CD4-positive, CD25-positive, alpha-beta regulatory T cell (primary cell): ENCODE measurements at regions not wholly inside any gene's neighbourhood (a gene's known extent, or its start where the extent isn't known, plus 50 kb on each side); places are given as distances from the start of the nearest gene placed in this dataset.

Experiments
- ATAC-seq, 2 donors: fragments of 150-1000 bp; cut with Tn5 transposase; one replicate each; pipeline ENCODE4 v1.10.0; 2021; ENCODE audit warnings: low read depth in 2 of 2, moderate number of reproducible peaks in 2 of 2, moderate library complexity in 1 of 2
- DNase-seq, 3 donors: peaks; one replicate each; pipeline versions ENCODE4 v3.0.0 to v3.0.0-alpha.2; 2012 to 2022; ENCODE audit warnings: mixed read lengths in 1 of 3
- H3K27ac ChIP-seq: one replicate; pipeline ENCODE4 v1.7.0; 2013; ENCODE audit warnings: mild to moderate bottlenecking, low read length; ENCODE audit not compliant: insufficient read depth, poor library complexity, severe bottlenecking
- H3K27me3 ChIP-seq: one replicate; pipeline ENCODE4 v1.7.0; 2013; ENCODE audit warnings: low read length; ENCODE audit not compliant: control insufficient read depth, insufficient read depth
- H3K36me3 ChIP-seq: one replicate; pipeline ENCODE4 v1.7.0; 2013; ENCODE audit warnings: mild to moderate bottlenecking, low read length, moderate library complexity; ENCODE audit not compliant: control insufficient read depth, insufficient read depth
- H3K4me1 ChIP-seq: 2 replicates; pipeline ENCODE4 v1.7.0; 2013; ENCODE audit warnings: mild to moderate bottlenecking, low read length; ENCODE audit not compliant: insufficient read depth, control insufficient read depth, poor library complexity, severe bottlenecking
- H3K4me3 ChIP-seq: one replicate; pipeline ENCODE4 v1.7.0; 2013; ENCODE audit warnings: low read depth, mild to moderate bottlenecking, low read length, moderate library complexity
- H3K9me3 ChIP-seq, 2 experiments: 1 replicate in 1 of 2; 2 replicates in 1 of 2; pipeline ENCODE4 v1.7.0; 2013; ENCODE audit warnings: low read length in 2 of 2, mild to moderate bottlenecking in 1 of 2, moderate library complexity in 1 of 2; ENCODE audit not compliant: control insufficient read depth in 2 of 2
- H3K27ac Mint-ChIP-seq, 3 donors: one replicate each; pipeline ENCODE4 v1.8.0; 2020 to 2022; ENCODE audit warnings: mild to moderate bottlenecking in 3 of 3, mixed read lengths in 3 of 3, moderate library complexity in 2 of 3
- H3K27me3 Mint-ChIP-seq: one replicate; pipeline ENCODE4 v1.8.0; 2022; ENCODE audit warnings: mild to moderate bottlenecking, mixed read lengths
- H3K36me3 Mint-ChIP-seq: one replicate; pipeline ENCODE4 v1.8.0; 2020; ENCODE audit warnings: mixed read lengths
- H3K4me1 Mint-ChIP-seq, 4 donors: one replicate each; pipeline ENCODE4 v1.8.0; 2020 to 2022; ENCODE audit warnings: mixed read lengths in 4 of 4, mild to moderate bottlenecking in 1 of 4
- H3K4me3 Mint-ChIP-seq, 4 donors: one replicate each; pipeline ENCODE4 v1.8.0; 2020 to 2022; ENCODE audit warnings: mild to moderate bottlenecking in 4 of 4, mixed read lengths in 4 of 4, moderate library complexity in 3 of 4
- H3K9me3 Mint-ChIP-seq, 7 donors: one replicate each; pipeline ENCODE4 v1.8.0; 2020 to 2022; ENCODE audit warnings: mixed read lengths in 7 of 7, mild to moderate bottlenecking in 3 of 7, moderate library complexity in 2 of 7

DNA sequence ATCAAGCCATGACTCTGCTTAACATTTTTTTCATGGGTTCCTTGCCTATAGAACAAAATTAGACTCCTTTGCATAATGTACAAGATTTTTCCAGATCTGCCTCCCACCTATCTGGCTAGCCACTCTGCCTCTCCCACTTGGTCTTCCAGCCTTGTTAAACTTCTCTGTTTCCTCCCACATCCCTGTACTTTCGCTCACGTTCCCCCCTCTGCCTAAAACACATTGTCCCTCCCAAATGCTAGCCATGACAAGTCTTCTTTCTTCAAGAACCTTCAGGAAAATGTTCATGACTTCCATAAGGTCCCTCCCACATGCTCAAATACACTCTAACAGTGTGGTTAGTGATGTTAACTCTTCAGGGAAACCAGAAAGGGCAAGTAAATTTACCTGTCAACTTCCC lies 214.6 kb downstream of the ADGRA3 start:
- Mint-ChIP-seq H3K9me3 (peaks cover 3 to 33% (median 9%) of the 10 kb centered on the region in 7 donors), H3K4me1 (no peaks in the 10 kb centered on the region)
- ATAC-seq: no peak

GRCh38 chr4:22299678-22300077 lies 216.2 kb downstream of the ADGRA3 start:
- Mint-ChIP-seq H3K27me3 (no peaks in the 10 kb centered on the region), H3K36me3 (no peaks in the 10 kb centered on the region)
- ATAC-seq: no peak

More for the DNA sequence above, 214.6 kb downstream of the ADGRA3 start:
- H3K27me3 ChIP-seq: no peaks in the 10 kb centered on the region
- Mint-ChIP-seq H3K27ac (no peak overlapping the region), H3K4me3 (no peak overlapping the region), H3K27me3 (no peaks in the 10 kb centered on the region), H3K36me3 (no peaks in the 10 kb centered on the region)
- no peak for DNase-seq
- H3K4me1 ChIP-seq: no peaks in the 10 kb centered on the region
- H3K4me3 ChIP-seq: no peak overlapping the region
- H3K9me3 ChIP-seq: peaks cover 0 to 5% of the 10 kb centered on the region in 2 experiments
- no peaks in the 10 kb centered on the region for H3K36me3 ChIP-seq
- H3K27ac ChIP-seq: no peak overlapping the region

DNA sequence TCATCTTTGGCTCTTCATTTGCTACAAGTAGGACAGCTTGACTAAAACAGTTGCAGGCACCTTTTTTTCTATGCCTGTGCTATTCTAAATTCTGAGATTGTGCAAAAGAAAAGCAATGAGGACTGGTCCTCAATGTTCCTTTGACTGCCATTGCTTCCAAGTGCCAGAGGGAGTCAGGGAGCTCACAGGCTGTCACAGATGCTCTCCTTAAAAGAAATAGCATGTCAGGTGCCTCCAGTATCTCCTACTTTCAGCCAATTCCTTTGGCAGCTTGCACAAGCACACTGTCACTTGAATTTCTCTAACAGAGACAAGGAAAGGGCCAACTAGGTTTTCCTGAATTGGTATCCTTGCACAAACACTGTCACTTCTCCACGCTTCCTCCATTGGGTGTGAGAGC lies 228.2 kb downstream of the ADGRA3 start:
- Histone ChIP-seq H3K36me3 (no peaks in the 10 kb centered on the region), H3K9me3 (peaks cover 0 to 10% of the 10 kb centered on the region in 2 experiments), H3K4me3 (no peak overlapping the region), H3K27ac (no peak overlapping the region), H3K27me3 (no peaks in the 10 kb centered on the region), H3K4me1 (no peaks in the 10 kb centered on the region)
- no peak overlapping the region for H3K4me3 Mint-ChIP-seq
- H3K27me3 Mint-ChIP-seq: no peaks in the 10 kb centered on the region
- H3K9me3 Mint-ChIP-seq: peaks cover 0 to 28% (median 6%) of the 10 kb centered on the region in 7 donors
- no peaks in the 10 kb centered on the region for H3K36me3 Mint-ChIP-seq
- H3K27ac Mint-ChIP-seq: no peak overlapping the region
- ATAC-seq (no peak), DNase-seq (no peak)
- H3K4me1 Mint-ChIP-seq: no peaks in the 10 kb centered on the region

More at GRCh38 chr4:22299678-22300077, 216.2 kb downstream of the ADGRA3 start:
- H3K4me3 ChIP-seq: no peak overlapping the region
- H3K9me3 Mint-ChIP-seq: peaks cover 1 to 38% (median 8%) of the 10 kb centered on the region in 7 donors
- peaks cover 0 to 5% of the 10 kb centered on the region in 2 experiments for H3K9me3 ChIP-seq
- no peaks in the 10 kb centered on the region for H3K4me1 Mint-ChIP-seq
- H3K4me1 ChIP-seq: no peaks in the 10 kb centered on the region
- H3K4me3 Mint-ChIP-seq: no peak overlapping the region
- no peak overlapping the region for H3K27ac Mint-ChIP-seq
- H3K27me3 ChIP-seq: no peaks in the 10 kb centered on the region
- H3K36me3 ChIP-seq: no peaks in the 10 kb centered on the region
- DNase-seq: no peak
- no peak overlapping the region for H3K27ac ChIP-seq

GRCh38 chr4:22268350-22269025 lies 247.4 kb downstream of the ADGRA3 start:
- Histone ChIP-seq H3K4me3 (no peak overlapping the region), H3K27me3 (no peaks in the 10 kb centered on the region), H3K9me3 (peaks cover 0 to 2% of the 10 kb centered on the region in 2 experiments), H3K4me1 (no peaks in the 10 kb centered on the region), H3K27ac (no peak overlapping the region), H3K36me3 (no peaks in the 10 kb centered on the region)
- Mint-ChIP-seq H3K9me3 (peaks cover 0 to 31% (median 9%) of the 10 kb centered on the region in 7 donors), H3K4me3 (no peak overlapping the region), H3K4me1 (no peaks in the 10 kb centered on the region), H3K36me3 (no peaks in the 10 kb centered on the region), H3K27ac (no peak overlapping the region), H3K27me3 (no peaks in the 10 kb centered on the region)
- ATAC-seq (no peak), DNase-seq (no peak)

- Histone ChIP-seq H3K4me1 (no peaks in the 10 kb centered on the region), H3K36me3 (no peaks in the 10 kb centered on the region), H3K27me3 (no peaks in the 10 kb centered on the region), H3K9me3 (peaks cover 2 to 3% of the 10 kb centered on the region in 2 experiments), H3K4me3 (no peak overlapping the region), H3K27ac (no peak overlapping the region)
- no peaks in the 10 kb centered on the region for H3K27me3 Mint-ChIP-seq
- DNase-seq (no peak), ATAC-seq (no peak)
- H3K36me3 Mint-ChIP-seq: no peaks in the 10 kb centered on the region
- H3K27ac Mint-ChIP-seq: no peak overlapping the region
- H3K4me3 Mint-ChIP-seq: no peak overlapping the region
- H3K9me3 Mint-ChIP-seq: peaks cover 3 to 29% (median 22%) of the 10 kb centered on the region in 7 donors
- H3K4me1 Mint-ChIP-seq: no peaks in the 10 kb centered on the region
Observed at GRCh38 chr4:22264261-22264660, 251.6 kb downstream of the ADGRA3 start.

- Mint-ChIP-seq H3K27ac (no peak overlapping the region), H3K36me3 (no peaks in the 10 kb centered on the region), H3K9me3 (peaks cover 1 to 9% (median 8%) of the 10 kb centered on the region in 7 donors), H3K4me1 (no peaks in the 10 kb centered on the region), H3K27me3 (no peaks in the 10 kb centered on the region), H3K4me3 (no peak overlapping the region)
- Histone ChIP-seq H3K4me3 (no peak overlapping the region), H3K9me3 (no peaks in the 10 kb centered on the region), H3K27me3 (no peaks in the 10 kb centered on the region), H3K36me3 (no peaks in the 10 kb centered on the region), H3K27ac (no peak overlapping the region), H3K4me1 (no peaks in the 10 kb centered on the region)
- DNase-seq (no peak), ATAC-seq (no peak)
Observed at GRCh38 chr4:22253431-22253830, 262.4 kb downstream of the ADGRA3 start.

DNA sequence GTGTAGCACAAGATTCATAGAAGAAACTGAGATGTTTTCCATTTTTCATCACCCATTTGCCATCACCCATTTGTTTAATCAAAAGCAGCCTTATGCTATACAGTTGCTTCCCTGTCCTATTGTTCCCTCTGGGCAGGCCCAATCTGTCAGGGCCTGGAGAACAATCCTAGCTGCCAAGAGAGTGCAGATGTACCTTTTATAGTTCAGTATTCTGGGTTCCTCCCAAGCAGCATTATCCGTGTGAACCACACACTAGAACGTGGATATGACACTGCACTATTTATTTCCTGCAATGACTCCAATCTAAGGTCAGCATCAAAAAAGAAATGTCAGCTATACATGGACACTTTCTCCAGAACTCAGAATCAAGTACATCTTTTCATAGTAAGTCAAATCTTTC lies 269.0 kb downstream of the ADGRA3 start:
- no peaks in the 10 kb centered on the region for H3K27me3 ChIP-seq
- no peak overlapping the region for H3K4me3 ChIP-seq
- no peak overlapping the region for H3K27ac ChIP-seq
- no peaks in the 10 kb centered on the region for H3K36me3 ChIP-seq
- no peaks in the 10 kb centered on the region for H3K4me1 ChIP-seq
- H3K9me3 ChIP-seq: no peaks in the 10 kb centered on the region
- peaks cover 2 to 12% (median 6%) of the 10 kb centered on the region in 7 donors for H3K9me3 Mint-ChIP-seq
- no peaks in the 10 kb centered on the region for H3K36me3 Mint-ChIP-seq
- H3K27me3 Mint-ChIP-seq: no peaks in the 10 kb centered on the region
- ATAC-seq (no peak), DNase-seq (no peak)
- H3K4me3 Mint-ChIP-seq: no peak overlapping the region
- H3K4me1 Mint-ChIP-seq: no peaks in the 10 kb centered on the region
- no peak overlapping the region for H3K27ac Mint-ChIP-seq

DNA sequence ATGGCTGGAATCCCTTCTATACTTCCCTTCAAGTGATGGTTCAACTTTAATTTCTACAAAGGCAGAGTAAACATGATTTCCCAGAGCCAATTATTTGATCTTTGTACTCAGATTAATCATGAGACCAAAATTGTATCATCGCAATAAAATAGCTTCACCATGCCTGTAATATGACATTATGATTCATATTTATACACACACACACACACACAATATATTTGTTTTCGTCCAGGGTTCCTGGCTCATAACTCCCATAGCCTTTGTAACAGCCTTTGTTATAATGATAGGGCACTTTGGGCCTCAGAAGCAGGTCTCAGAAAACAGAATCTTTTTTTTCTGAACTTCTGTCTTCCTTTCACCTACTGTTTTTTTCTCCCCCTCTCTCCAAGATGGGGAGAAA lies 270.6 kb downstream of the ADGRA3 start:
- H3K9me3 ChIP-seq: no peaks in the 10 kb centered on the region
- Mint-ChIP-seq H3K27ac (no peak overlapping the region), H3K4me1 (no peaks in the 10 kb centered on the region), H3K36me3 (no peaks in the 10 kb centered on the region), H3K4me3 (no peak overlapping the region), H3K27me3 (no peaks in the 10 kb centered on the region), H3K9me3 (peaks cover 2 to 12% (median 5%) of the 10 kb centered on the region in 7 donors)
- H3K27me3 ChIP-seq: no peaks in the 10 kb centered on the region
- no peaks in the 10 kb centered on the region for H3K4me1 ChIP-seq
- no peak overlapping the region for H3K4me3 ChIP-seq
- no peak for ATAC-seq
- H3K27ac ChIP-seq: no peak overlapping the region
- H3K36me3 ChIP-seq: no peaks in the 10 kb centered on the region
- no peak for DNase-seq
